ENCODE measurements at regions not wholly inside any gene's neighbourhood (a gene's known extent, or its start where the extent isn't known, plus 50 kb on each side); places are given as distances from the start of the nearest gene placed in this dataset.

GRCh38 chr2:2688254-2688653 lies 357.2 kb upstream of the MYT1L start:
- Histone ChIP-seq H3K27me3 (ENCODE audit: insufficient read depth, low read length, poor library complexity, severe bottlenecking) (no peaks in the 10 kb centered on the region), H3K27ac (ENCODE audit: low read depth, low read length) (no peak overlapping the region), H3K4me1 (ENCODE audit: insufficient read depth, low read length) (peaks cover 36% of the 10 kb centered on the region), H3K36me3 (ENCODE audit: insufficient read depth, low read length) (no peaks in the 10 kb centered on the region), H3K9me3 (ENCODE audit: low read length) (no peaks in the 10 kb centered on the region), H3K4me3 (ENCODE audit: low read length) (no peak overlapping the region)
- Mint-ChIP-seq H3K27ac (no peak overlapping the region), H3K4me1 (peaks cover 4 to 14% (median 13%) of the 10 kb centered on the region in 3 donors), H3K36me3 (no peaks in the 10 kb centered on the region), H3K27me3 (peaks cover 4 to 17% of the 10 kb centered on the region in 2 donors), H3K9me3 (peaks cover 0 to 7% (median 0%) of the 10 kb centered on the region in 5 donors), H3K4me3 (no peak overlapping the region)
- POLR2A ChIA-PET, result no interaction called here
- CTCF ChIA-PET, result no interaction called here
- no peak for DNase-seq

- H3K27ac ChIP-seq (ENCODE audit: low read depth, low read length), result no peak overlapping the region
- Mint-ChIP-seq H3K27me3 (peaks cover 4 to 20% of the 10 kb centered on the region in 2 donors), H3K36me3 (no peaks in the 10 kb centered on the region), H3K27ac (no peak overlapping the region), H3K4me3 (no peak overlapping the region), H3K9me3 (peaks cover 0 to 7% (median 0%) of the 10 kb centered on the region in 5 donors), H3K4me1 (peaks cover 4 to 14% (median 13%) of the 10 kb centered on the region in 3 donors)
- peaks cover 36% of the 10 kb centered on the region for H3K4me1 ChIP-seq (ENCODE audit: insufficient read depth, low read length)
- CTCF ChIA-PET, result no interaction called here
- H3K9me3 ChIP-seq (ENCODE audit: low read length), result no peaks in the 10 kb centered on the region
- POLR2A ChIA-PET, result no interaction called here
- no peaks in the 10 kb centered on the region for H3K36me3 ChIP-seq (ENCODE audit: insufficient read depth, low read length)
- H3K4me3 ChIP-seq (ENCODE audit: low read length), result no peak overlapping the region
- H3K27me3 ChIP-seq (ENCODE audit: insufficient read depth, low read length, poor library complexity, severe bottlenecking), result no peaks in the 10 kb centered on the region
- no peak for DNase-seq
Measured at GRCh38 chr2:2687745-2688144, 356.7 kb upstream of the MYT1L start.

GRCh38 chr2:2686222-2686621 lies 355.1 kb upstream of the MYT1L start:
- DNase-seq, result peak in 1 of 5 donors; percentile 22
- H3K4me3 Mint-ChIP-seq, result no peak overlapping the region
- CTCF ChIA-PET, result no interaction called here

GRCh38 chr2:2683606-2684224 lies 352.6 kb upstream of the MYT1L start:
- Mint-ChIP-seq H3K27me3 (peaks cover 12 to 32% of the 10 kb centered on the region in 2 donors), H3K4me1 (peaks cover 4 to 12% (median 8%) of the 10 kb centered on the region in 3 donors), H3K9me3 (peaks cover 0 to 3% (median 0%) of the 10 kb centered on the region in 5 donors), H3K4me3 (no peak overlapping the region), H3K27ac (no peak overlapping the region), H3K36me3 (no peaks in the 10 kb centered on the region)
- Histone ChIP-seq H3K4me3 (ENCODE audit: low read length) (no peak overlapping the region), H3K9me3 (ENCODE audit: low read length) (no peaks in the 10 kb centered on the region), H3K4me1 (ENCODE audit: insufficient read depth, low read length) (peaks cover 24% of the 10 kb centered on the region), H3K27ac (ENCODE audit: low read depth, low read length) (no peak overlapping the region), H3K36me3 (ENCODE audit: insufficient read depth, low read length) (no peaks in the 10 kb centered on the region), H3K27me3 (ENCODE audit: insufficient read depth, low read length, poor library complexity, severe bottlenecking) (no peaks in the 10 kb centered on the region)
- no peak for DNase-seq
- ChIA-PET POLR2A (no interaction called here), CTCF (no interaction called here)

More at GRCh38 chr2:2686222-2686621, 355.1 kb upstream of the MYT1L start:
- Histone ChIP-seq H3K4me3 (ENCODE audit: low read length) (peak overlapping the region; percentile 35), H3K27ac (ENCODE audit: low read depth, low read length) (no peak overlapping the region), H3K27me3 (ENCODE audit: insufficient read depth, low read length, poor library complexity, severe bottlenecking) (no peaks in the 10 kb centered on the region), H3K4me1 (ENCODE audit: insufficient read depth, low read length) (peaks cover 36% of the 10 kb centered on the region), H3K36me3 (ENCODE audit: insufficient read depth, low read length) (no peaks in the 10 kb centered on the region), H3K9me3 (ENCODE audit: low read length) (no peaks in the 10 kb centered on the region)
- no peaks in the 10 kb centered on the region for H3K36me3 Mint-ChIP-seq
- peaks cover 4 to 14% (median 13%) of the 10 kb centered on the region in 3 donors for H3K4me1 Mint-ChIP-seq
- POLR2A ChIA-PET, result interaction anchor here (0.7 kb wide), 1 partner anchor 758 kb away, joined by 4 read pairs; no protein-coding TSS in a partner anchor
- peaks cover 0 to 3% (median 0%) of the 10 kb centered on the region in 5 donors for H3K9me3 Mint-ChIP-seq
- H3K27me3 Mint-ChIP-seq, result peaks cover 12 to 32% of the 10 kb centered on the region in 2 donors
- no peak overlapping the region for H3K27ac Mint-ChIP-seq

- no peaks in the 10 kb centered on the region for H3K36me3 ChIP-seq (ENCODE audit: insufficient read depth, low read length)
- H3K4me1 ChIP-seq (ENCODE audit: insufficient read depth, low read length), result peaks cover 24% of the 10 kb centered on the region
- no peak overlapping the region for H3K27ac ChIP-seq (ENCODE audit: low read depth, low read length)
- CTCF ChIA-PET, result no interaction called here
- H3K36me3 Mint-ChIP-seq, result no peaks in the 10 kb centered on the region
- peaks cover 0 to 3% (median 0%) of the 10 kb centered on the region in 5 donors for H3K9me3 Mint-ChIP-seq
- H3K27ac Mint-ChIP-seq, result no peak overlapping the region
- no peaks in the 10 kb centered on the region for H3K9me3 ChIP-seq (ENCODE audit: low read length)
- no peak overlapping the region for H3K4me3 Mint-ChIP-seq
- no peaks in the 10 kb centered on the region for H3K27me3 ChIP-seq (ENCODE audit: insufficient read depth, low read length, poor library complexity, severe bottlenecking)
- POLR2A ChIA-PET, result no interaction called here
- H3K4me3 ChIP-seq (ENCODE audit: low read length), result no peak overlapping the region
- H3K4me1 Mint-ChIP-seq, result peaks cover 4 to 9% (median 8%) of the 10 kb centered on the region in 3 donors
- H3K27me3 Mint-ChIP-seq, result peaks cover 12 to 32% of the 10 kb centered on the region in 2 donors
- DNase-seq, result no peak
Measured at GRCh38 chr2:2682700-2683342, 351.7 kb upstream of the MYT1L start.

GRCh38 chr2:2681711-2682251 lies 350.7 kb upstream of the MYT1L start:
- DNase-seq, result no peak
- Histone ChIP-seq H3K4me3 (ENCODE audit: low read length) (no peak overlapping the region), H3K36me3 (ENCODE audit: insufficient read depth, low read length) (no peaks in the 10 kb centered on the region), H3K27ac (ENCODE audit: low read depth, low read length) (no peak overlapping the region), H3K27me3 (ENCODE audit: insufficient read depth, low read length, poor library complexity, severe bottlenecking) (no peaks in the 10 kb centered on the region), H3K4me1 (ENCODE audit: insufficient read depth, low read length) (peaks cover 22% of the 10 kb centered on the region), H3K9me3 (ENCODE audit: low read length) (no peaks in the 10 kb centered on the region)
- H3K9me3 Mint-ChIP-seq, result peaks cover 0 to 3% (median 0%) of the 10 kb centered on the region in 5 donors
- ChIA-PET POLR2A (no interaction called here), CTCF (no interaction called here)
- no peak overlapping the region for H3K27ac Mint-ChIP-seq
- no peaks in the 10 kb centered on the region for H3K36me3 Mint-ChIP-seq
- H3K27me3 Mint-ChIP-seq, result peaks cover 12 to 32% of the 10 kb centered on the region in 2 donors
- no peak overlapping the region for H3K4me3 Mint-ChIP-seq
- peaks cover 4 to 9% (median 8%) of the 10 kb centered on the region in 3 donors for H3K4me1 Mint-ChIP-seq

GRCh38 chr2:2681085-2681484 lies 350.0 kb upstream of the MYT1L start:
- peaks cover 8 to 29% of the 10 kb centered on the region in 2 donors for H3K27me3 Mint-ChIP-seq
- no peak overlapping the region for H3K27ac ChIP-seq (ENCODE audit: low read depth, low read length)
- no peaks in the 10 kb centered on the region for H3K27me3 ChIP-seq (ENCODE audit: insufficient read depth, low read length, poor library complexity, severe bottlenecking)
- peaks cover 0 to 3% (median 0%) of the 10 kb centered on the region in 5 donors for H3K9me3 Mint-ChIP-seq
- H3K36me3 ChIP-seq (ENCODE audit: insufficient read depth, low read length), result no peaks in the 10 kb centered on the region
- ChIA-PET CTCF (no interaction called here), POLR2A (no interaction called here)
- H3K4me1 Mint-ChIP-seq, result peaks cover 3 to 6% (median 4%) of the 10 kb centered on the region in 3 donors
- no peak overlapping the region for H3K27ac Mint-ChIP-seq
- DNase-seq, result no peak
- H3K36me3 Mint-ChIP-seq, result no peaks in the 10 kb centered on the region
- H3K4me3 Mint-ChIP-seq, result no peak overlapping the region
- peaks cover 15% of the 10 kb centered on the region for H3K4me1 ChIP-seq (ENCODE audit: insufficient read depth, low read length)
- no peak overlapping the region for H3K4me3 ChIP-seq (ENCODE audit: low read length)
- no peaks in the 10 kb centered on the region for H3K9me3 ChIP-seq (ENCODE audit: low read length)

GRCh38 chr2:2674831-2675230 lies 343.8 kb upstream of the MYT1L start:
- POLR2A ChIA-PET, result no interaction called here
- H3K4me3 Mint-ChIP-seq, result no peak overlapping the region
- CTCF ChIA-PET, result no interaction called here
- Histone ChIP-seq H3K9me3 (ENCODE audit: low read length) (no peaks in the 10 kb centered on the region), H3K4me3 (ENCODE audit: low read length) (no peak overlapping the region), H3K27ac (ENCODE audit: low read depth, low read length) (no peak overlapping the region), H3K27me3 (ENCODE audit: insufficient read depth, low read length, poor library complexity, severe bottlenecking) (no peaks in the 10 kb centered on the region), H3K4me1 (ENCODE audit: insufficient read depth, low read length) (no peaks in the 10 kb centered on the region), H3K36me3 (ENCODE audit: insufficient read depth, low read length) (no peaks in the 10 kb centered on the region)
- no peaks in the 10 kb centered on the region for H3K4me1 Mint-ChIP-seq
- H3K36me3 Mint-ChIP-seq, result no peaks in the 10 kb centered on the region
- H3K27me3 Mint-ChIP-seq, result peaks cover 0 to 1% of the 10 kb centered on the region in 2 donors
- no peak overlapping the region for H3K27ac Mint-ChIP-seq
- DNase-seq, result no peak
- no peaks in the 10 kb centered on the region for H3K9me3 Mint-ChIP-seq
